Stimulated activated CD8-positive, alpha-beta memory T cell treated with anti-CD3 and anti-CD28 coated beads, Interleukin-7, amount 100 ng/mL, for 48 hours (primary cell): ENCODE measurements at regions not wholly inside any gene's neighbourhood (a gene's known extent, or its start where the extent isn't known, plus 50 kb on each side); places are given as distances from the start of the nearest gene placed in this dataset.

Experiments used
- DNase-seq, 2 donors: peaks; one replicate each; pipeline ENCODE4 v3.0.0-alpha.2; 2020; ENCODE audit warnings: low read depth in 1 of 2; ENCODE audit errors: extremely low read depth in 1 of 2

- no peak for DNase-seq
Observed at GRCh38 chr20:9981829-9982228, 53.0 kb upstream of the ANKEF1 start.

GRCh38 chr20:9978397-9979004 lies 56.3 kb upstream of the ANKEF1 start:
- DNase-seq = no peak

- no peak for DNase-seq
Observed at GRCh38 chr20:9977629-9978028, 57.2 kb upstream of the ANKEF1 start.

GRCh38 chr20:9974324-9974723 lies 60.5 kb upstream of the ANKEF1 start:
- DNase-seq = no peak

GRCh38 chr20:9971746-9972145 lies 63.0 kb upstream of the ANKEF1 start:
- DNase-seq = no peak

GRCh38 chr20:9969626-9970025 lies 65.2 kb upstream of the ANKEF1 start:
- no peak for DNase-seq

- no peak for DNase-seq
Observed at GRCh38 chr20:9968015-9968414, 66.8 kb upstream of the ANKEF1 start.

- DNase-seq = no peak
Observed at GRCh38 chr20:9966966-9967365, 67.8 kb upstream of the ANKEF1 start.

GRCh38 chr20:9963029-9963428 lies 71.8 kb upstream of the ANKEF1 start:
- no peak for DNase-seq

- no peak for DNase-seq
Observed at GRCh38 chr20:9958693-9959092, 76.1 kb upstream of the ANKEF1 start.

GRCh38 chr20:9955646-9956045 lies 79.1 kb upstream of the ANKEF1 start:
- DNase-seq = no peak

GRCh38 chr20:9949563-9949962 lies 85.2 kb upstream of the ANKEF1 start:
- no peak for DNase-seq

- DNase-seq = no peak
Observed at GRCh38 chr20:9945408-9945807, 89.4 kb upstream of the ANKEF1 start.

GRCh38 chr20:9942736-9943135 lies 92.1 kb upstream of the ANKEF1 start:
- no peak for DNase-seq

GRCh38 chr20:9940329-9940728 lies 94.5 kb upstream of the ANKEF1 start:
- DNase-seq = no peak

GRCh38 chr20:9939231-9939630 lies 95.6 kb upstream of the ANKEF1 start:
- no peak for DNase-seq

- no peak for DNase-seq
Observed at GRCh38 chr20:9935285-9935684, 96.4 kb upstream of the PAK5 start.

GRCh38 chr20:9930142-9930541 lies 91.3 kb upstream of the PAK5 start:
- DNase-seq = no peak

- no peak for DNase-seq
Observed at GRCh38 chr20:9928955-9929354, 90.1 kb upstream of the PAK5 start.

- DNase-seq = no peak
Observed at GRCh38 chr20:9928281-9928737, 89.4 kb upstream of the PAK5 start.

GRCh38 chr20:9927224-9927623 lies 88.3 kb upstream of the PAK5 start:
- DNase-seq = no peak

- no peak for DNase-seq
Observed at GRCh38 chr20:9926476-9926875, 87.6 kb upstream of the PAK5 start.

- no peak for DNase-seq
Observed at GRCh38 chr20:9926007-9926406, 87.1 kb upstream of the PAK5 start.
